WTC11 (cell line): ENCODE measurements at regions not wholly inside any gene's neighbourhood (a gene's known extent, or its start where the extent isn't known, plus 50 kb on each side); places are given as distances from the start of the nearest gene placed in this dataset.

Experiments
- ATAC-seq: fragments of 200-7000 bp; cut with Tn5 transposase; 2 replicates; pipeline ENCODE4 v1.10.0; 2021; ENCODE audit warnings: mild to moderate bottlenecking, moderate library complexity
- CTCF ChIA-PET: fragments of 300-600 bp; sonication (Branson Sonifier 250); formaldehyde crosslinking; loops from one replicate; lab custom pipeline; 2021; ENCODE audit warnings: antibody characterized with exemption; lab: Charles Lee
- POLR2A ChIA-PET: fragments of 350-600 bp; sonication (Branson Sonifier 250); formaldehyde crosslinking; loops from one replicate; lab custom pipeline; 2021; ENCODE audit warnings: antibody characterized with exemption; lab: Charles Lee
- DNase-seq: peaks from one replicate; pipeline ENCODE4 v3.0.0; 2021; ENCODE audit warnings: low spot score
- H3K27ac Mint-ChIP-seq: 2 replicates; pipeline ENCODE4 v1.8.0; 2021; ENCODE audit warnings: mixed read lengths
- H3K27me3 Mint-ChIP-seq: 2 replicates; pipeline ENCODE4 v1.8.0; 2021; ENCODE audit warnings: low read depth, mild to moderate bottlenecking, moderate library complexity, mixed read lengths
- H3K36me3 Mint-ChIP-seq: 2 replicates; pipeline ENCODE4 v1.8.0; 2021; ENCODE audit warnings: mixed read lengths
- H3K4me1 Mint-ChIP-seq: 2 replicates; pipeline ENCODE4 v1.8.0; 2022; ENCODE audit warnings: mixed read lengths
- H3K4me3 Mint-ChIP-seq: 2 replicates; pipeline ENCODE4 v1.8.0; 2021; ENCODE audit warnings: mild to moderate bottlenecking, moderate library complexity, mixed read lengths
- H3K9me3 Mint-ChIP-seq: 2 replicates; pipeline ENCODE4 v1.8.0; 2021; ENCODE audit warnings: mixed read lengths
- AR ChIP-seq: fragments of 250-450 bp; sonication (Bioruptor Pico); IDR thresholded peaks from 2 replicates; pipeline ENCODE4 v1.9.0; 2021; ENCODE audit warnings: mild to moderate bottlenecking
- CTCF ChIP-seq: fragments of 200-600 bp; IDR thresholded peaks from 2 replicates; pipeline ENCODE4 v1.8.0; 2022; ENCODE audit warnings: antibody characterized with exemption
- E2F1 ChIP-seq: sonication (generic); formaldehyde crosslinking; IDR thresholded peaks from 2 replicates; pipeline ENCODE4 v1.8.0; 2022; ENCODE audit warnings: mild to moderate bottlenecking, missing genetic modification reagents
- ELF4 ChIP-seq: sonication (generic); formaldehyde crosslinking; IDR thresholded peaks from 2 replicates; pipeline ENCODE4 v1.8.1; 2022; ENCODE audit warnings: low read depth, mild to moderate bottlenecking, moderate library complexity, missing genetic modification reagents
- ESRRA ChIP-seq: sonication (generic); formaldehyde crosslinking; IDR thresholded peaks from 2 replicates; pipeline ENCODE4 v1.8.1; 2022; ENCODE audit warnings: mild to moderate bottlenecking, missing genetic modification reagents, borderline replicate concordance
- ETV6 ChIP-seq: sonication (generic); formaldehyde crosslinking; IDR thresholded peaks from 2 replicates; pipeline ENCODE4 v1.8.1; 2022; ENCODE audit warnings: mild to moderate bottlenecking, missing genetic modification reagents
- GTF2I ChIP-seq: fragments of 250-450 bp; sonication (Bioruptor Pico); conservative IDR thresholded peaks from 2 replicates; pipeline ENCODE4 v1.4.0; 2021; ENCODE audit warnings: mild to moderate bottlenecking
- IRF2 ChIP-seq: sonication (generic); formaldehyde crosslinking; IDR thresholded peaks from 2 replicates; pipeline ENCODE4 v1.8.0; 2022; ENCODE audit warnings: low read depth, missing genetic modification reagents, borderline replicate concordance
- JAZF1 ChIP-seq: fragments of 250-450 bp; sonication (Bioruptor Pico); IDR thresholded peaks from 2 replicates; pipeline ENCODE4 v1.9.0; 2021; ENCODE audit warnings: moderate library complexity, mild to moderate bottlenecking, inconsistent platforms
- MYBL2 ChIP-seq: sonication (generic); formaldehyde crosslinking; IDR thresholded peaks from 2 replicates; pipeline ENCODE4 v1.8.1; 2023; ENCODE audit warnings: mild to moderate bottlenecking, moderate library complexity, missing genetic modification reagents
- NR1H2 ChIP-seq: sonication (generic); formaldehyde crosslinking; IDR thresholded peaks from 2 replicates; pipeline ENCODE4 v1.9.0; 2021; ENCODE audit warnings: mild to moderate bottlenecking, moderate library complexity, missing genetic modification reagents
- SMAD3 ChIP-seq: sonication (generic); formaldehyde crosslinking; IDR thresholded peaks from 2 replicates; pipeline ENCODE4 v1.8.0; 2022; ENCODE audit warnings: missing genetic modification reagents, mild to moderate bottlenecking, borderline replicate concordance
- TCF7 ChIP-seq: sonication (generic); formaldehyde crosslinking; IDR thresholded peaks from 2 replicates; pipeline ENCODE4 v1.8.0; 2022; ENCODE audit warnings: mild to moderate bottlenecking, low read depth, missing genetic modification reagents, moderate library complexity
- TEAD4 ChIP-seq: sonication (generic); formaldehyde crosslinking; IDR thresholded peaks from 2 replicates; pipeline ENCODE4 v1.8.0; 2022; ENCODE audit warnings: mild to moderate bottlenecking, missing genetic modification reagents
- TP53 ChIP-seq: sonication (generic); formaldehyde crosslinking; IDR thresholded peaks from 2 replicates; pipeline ENCODE4 v1.8.1; 2023; ENCODE audit warnings: mild to moderate bottlenecking, missing genetic modification reagents
- USF2 ChIP-seq: sonication (generic); formaldehyde crosslinking; IDR thresholded peaks from 2 replicates; pipeline ENCODE4 v1.8.1; 2023; ENCODE audit warnings: mild to moderate bottlenecking, missing genetic modification reagents, moderate library complexity
- ZNF416 ChIP-seq: fragments of 250-450 bp; sonication (Bioruptor Pico); IDR thresholded peaks from 2 replicates; pipeline ENCODE4 v1.9.0; 2021; ENCODE audit warnings: mild to moderate bottlenecking, inconsistent platforms
- ZNF512 ChIP-seq: sonication (generic); formaldehyde crosslinking; IDR thresholded peaks from 2 replicates; pipeline ENCODE4 v1.8.1; 2022; ENCODE audit warnings: missing genetic modification reagents, borderline replicate concordance

GRCh38 chr2:105150231-105150630 lies 91.3 kb upstream of the GPR45 start:
- Mint-ChIP-seq H3K27me3 (peaks cover 3% of the 10 kb centered on the region; the same call in 1 of the 2 replicates), H3K4me3 (no peak overlapping the region), H3K9me3 (no peaks in the 10 kb centered on the region), H3K27ac (no peak overlapping the region), H3K36me3 (no peaks in the 10 kb centered on the region), H3K4me1 (peaks cover 11% of the 10 kb centered on the region; the same call in 1 of the 2 replicates)
- ATAC-seq = no peak
- no peak for TF ChIP-seq USF2 (CRISPR knock-in tag)
- no peak for TF ChIP-seq E2F1
- no peak for TF ChIP-seq TCF7 (CRISPR knock-in tag)
- TF ChIP-seq ESRRA (CRISPR knock-in tag) = no peak
- TF ChIP-seq TP53 (CRISPR knock-in tag) = no peak
- CTCF ChIA-PET = interaction anchor here (1.0 to 1.6 kb wide), 2 partner anchors 86 to 94 kb away, joined by 3 to 6 read pairs; no protein-coding TSS in a partner anchor
- POLR2A ChIA-PET = no interaction called here
- no peak for DNase-seq

- ChIA-PET CTCF (no interaction called here), POLR2A (no interaction called here)
- H3K9me3 Mint-ChIP-seq = peaks cover 26% of the 10 kb centered on the region
- no peak overlapping the region for H3K27ac Mint-ChIP-seq
- H3K4me1 Mint-ChIP-seq = no peaks in the 10 kb centered on the region
- peaks cover 9% of the 10 kb centered on the region for H3K36me3 Mint-ChIP-seq
- no peak for ATAC-seq
- no peak for DNase-seq
- no peaks in the 10 kb centered on the region; the same call in 1 of the 2 replicates for H3K27me3 Mint-ChIP-seq
- TF ChIP-seq ELF4 (no peak), JAZF1 (CRISPR knock-in tag) (no peak), IRF2 (CRISPR knock-in tag) (no peak), MYBL2 (CRISPR knock-in tag) (no peak), TEAD4 (CRISPR knock-in tag) (no peak), AR (CRISPR knock-in tag) (no peak), ZNF512 (CRISPR knock-in tag) (no peak), ETV6 (CRISPR knock-in tag) (no peak), CTCF (no peak), NR1H2 (CRISPR knock-in tag) (no peak), ZNF416 (CRISPR knock-in tag) (no peak), USF2 (CRISPR knock-in tag) (no peak), SMAD3 (CRISPR knock-in tag) (no peak), GTF2I (no peak)
- no peak overlapping the region for H3K4me3 Mint-ChIP-seq
Observed at GRCh38 chr2:105154119-105154818, 87.3 kb upstream of the GPR45 start.
